CD4-positive, alpha-beta T cell (primary cell): ENCODE measurements at regions not wholly inside any gene's neighbourhood (a gene's known extent, or its start where the extent isn't known, plus 50 kb on each side); places are given as distances from the start of the nearest gene placed in this dataset.

Experiments used
- ATAC-seq: fragments of 200-7000 bp; cut with Tn5 transposase; one replicate; pipeline ENCODE4 v1.10.0; 2022; ENCODE audit warnings: mild to moderate bottlenecking; ENCODE audit not compliant: poor library complexity
- CTCF ChIA-PET: fragments of 350-600 bp; sonication (Branson Sonifier 250); formaldehyde crosslinking; loops from one replicate; lab custom pipeline; 2021; ENCODE audit warnings: antibody characterized with exemption, inconsistent platforms; lab: Charles Lee
- POLR2A ChIA-PET: fragments of 350-600 bp; sonication (Branson Sonifier 250); formaldehyde crosslinking; loops from one replicate; lab custom pipeline; 2021; ENCODE audit warnings: antibody characterized with exemption, inconsistent platforms; lab: Charles Lee
- DNase-seq, 14 experiments: peaks; one replicate each; pipeline ENCODE4 v3.0.0-alpha.2; 2013 to 2020; ENCODE audit warnings: mixed read lengths in 2 of 14
- H3K27ac ChIP-seq, 2 donors: one replicate each; pipeline versions ENCODE4 v1.5.1 to v1.7.0; 2013; ENCODE audit warnings: low read length in 2 of 2, low read depth in 1 of 2, mild to moderate bottlenecking in 1 of 2
- H3K27me3 ChIP-seq, 2 experiments: 1 replicate in 1 of 2; 2 replicates in 1 of 2; pipeline versions ENCODE4 v1.6.1 to v1.7.0; 2013; ENCODE audit warnings: low read length in 2 of 2, control low read depth in 1 of 2, mild to moderate bottlenecking in 1 of 2, moderate library complexity in 1 of 2; ENCODE audit not compliant: insufficient read depth in 2 of 2, control insufficient read depth in 1 of 2
- H3K36me3 ChIP-seq: one replicate; pipeline ENCODE4 v1.6.1; 2013; ENCODE audit warnings: low read length, control low read depth; ENCODE audit not compliant: insufficient read depth
- H3K4me1 ChIP-seq: one replicate; pipeline ENCODE4 v1.6.1; 2013; ENCODE audit warnings: low read length, control low read depth; ENCODE audit not compliant: insufficient read depth
- H3K4me3 ChIP-seq: one replicate; pipeline ENCODE4 v1.5.1; 2013; ENCODE audit warnings: mild to moderate bottlenecking, low read length, moderate library complexity
- H3K9me3 ChIP-seq, 2 experiments: 1 replicate in 1 of 2; 2 replicates in 1 of 2; pipeline versions ENCODE4 v1.6.1 to v1.7.0; 2013; ENCODE audit warnings: low read length in 2 of 2, mild to moderate bottlenecking in 2 of 2, control low read depth in 1 of 2, moderate library complexity in 1 of 2; ENCODE audit not compliant: control insufficient read depth in 1 of 2, insufficient read depth in 1 of 2
- H3K27ac Mint-ChIP-seq: one replicate; pipeline ENCODE4 v1.8.0; 2020; ENCODE audit warnings: mixed read lengths
- H3K27me3 Mint-ChIP-seq: one replicate; pipeline ENCODE4 v1.8.0; 2021; ENCODE audit warnings: mixed read lengths
- H3K36me3 Mint-ChIP-seq: one replicate; pipeline ENCODE4 v1.8.0; 2021; ENCODE audit warnings: low read depth, mixed read lengths
- H3K4me1 Mint-ChIP-seq: one replicate; pipeline ENCODE4 v1.8.0; 2021; ENCODE audit warnings: low read depth, mixed read lengths
- H3K4me3 Mint-ChIP-seq: one replicate; pipeline ENCODE4 v1.8.0; 2020; ENCODE audit warnings: mild to moderate bottlenecking, mixed read lengths
- H3K9me3 Mint-ChIP-seq: one replicate; pipeline ENCODE4 v1.8.0; 2020; ENCODE audit warnings: mixed read lengths
- intact Hi-C, 2 experiments: fragments of 100-400 bp; cut with DNase I in 1 of 2; cut with micrococcal nuclease in 1 of 2; formaldehyde crosslinking; loops; one replicate each; pipeline versions ENCODE4 v1.15.1 to v1.9.0; 2023 to 2025; cut with DNase I, micrococcal nuclease
- TF ChIP-seq, protein P1 (sequence below): fragments of 200-600 bp; IDR thresholded peaks from one replicate; pipeline ENCODE4 v1.8.0; 2022; ENCODE audit warnings: antibody characterized with exemption, mild to moderate bottlenecking

- no peak overlapping the region for H3K4me3 ChIP-seq
- H3K9me3 ChIP-seq, result no peaks in the 10 kb centered on the region
- ATAC-seq (no peak), DNase-seq (no peak)
- H3K4me1 Mint-ChIP-seq, result no peaks in the 10 kb centered on the region
- intact Hi-C loops, result no loop called here
- H3K36me3 Mint-ChIP-seq, result no peaks in the 10 kb centered on the region
- no peaks in the 10 kb centered on the region for H3K4me1 ChIP-seq
- ChIA-PET POLR2A (no interaction called here), CTCF (no interaction called here)
- TF ChIP-seq, protein P1, sequence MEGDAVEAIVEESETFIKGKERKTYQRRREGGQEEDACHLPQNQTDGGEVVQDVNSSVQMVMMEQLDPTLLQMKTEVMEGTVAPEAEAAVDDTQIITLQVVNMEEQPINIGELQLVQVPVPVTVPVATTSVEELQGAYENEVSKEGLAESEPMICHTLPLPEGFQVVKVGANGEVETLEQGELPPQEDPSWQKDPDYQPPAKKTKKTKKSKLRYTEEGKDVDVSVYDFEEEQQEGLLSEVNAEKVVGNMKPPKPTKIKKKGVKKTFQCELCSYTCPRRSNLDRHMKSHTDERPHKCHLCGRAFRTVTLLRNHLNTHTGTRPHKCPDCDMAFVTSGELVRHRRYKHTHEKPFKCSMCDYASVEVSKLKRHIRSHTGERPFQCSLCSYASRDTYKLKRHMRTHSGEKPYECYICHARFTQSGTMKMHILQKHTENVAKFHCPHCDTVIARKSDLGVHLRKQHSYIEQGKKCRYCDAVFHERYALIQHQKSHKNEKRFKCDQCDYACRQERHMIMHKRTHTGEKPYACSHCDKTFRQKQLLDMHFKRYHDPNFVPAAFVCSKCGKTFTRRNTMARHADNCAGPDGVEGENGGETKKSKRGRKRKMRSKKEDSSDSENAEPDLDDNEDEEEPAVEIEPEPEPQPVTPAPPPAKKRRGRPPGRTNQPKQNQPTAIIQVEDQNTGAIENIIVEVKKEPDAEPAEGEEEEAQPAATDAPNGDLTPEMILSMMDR, result no peak
- no peak overlapping the region for H3K27ac ChIP-seq
- H3K27me3 ChIP-seq, result no peaks in the 10 kb centered on the region
- no peaks in the 10 kb centered on the region for H3K36me3 ChIP-seq
- H3K4me3 Mint-ChIP-seq, result no peak overlapping the region
- H3K9me3 Mint-ChIP-seq, result peaks cover 6% of the 10 kb centered on the region
- no peaks in the 10 kb centered on the region for H3K27me3 Mint-ChIP-seq
- no peak overlapping the region for H3K27ac Mint-ChIP-seq
Measured at GRCh38 chr2:122830157-122830556, 1074.7 kb downstream of the TSN start.

DNA sequence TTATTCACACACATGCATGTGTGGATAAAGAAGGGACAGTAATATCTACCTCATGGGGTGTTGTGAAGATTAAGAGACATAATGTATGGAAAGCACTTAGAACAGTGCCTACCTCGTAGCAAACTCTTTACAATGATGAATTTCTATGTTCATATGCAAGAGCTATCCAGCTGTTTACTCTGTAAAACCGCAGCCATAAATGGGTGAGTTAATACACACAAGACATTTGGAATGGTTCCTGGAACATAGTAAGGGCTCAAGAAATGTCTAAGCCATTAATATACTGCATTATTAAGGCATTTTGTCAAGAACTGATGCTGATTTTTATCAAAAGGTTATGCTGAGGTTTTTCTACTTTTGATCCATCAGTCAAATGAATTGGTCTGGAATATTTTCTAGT is 1076.2 kb downstream of the TSN start:
- Histone ChIP-seq H3K9me3 (no peaks in the 10 kb centered on the region), H3K4me3 (no peak overlapping the region), H3K27me3 (no peaks in the 10 kb centered on the region), H3K4me1 (no peaks in the 10 kb centered on the region), H3K36me3 (no peaks in the 10 kb centered on the region), H3K27ac (no peak overlapping the region)
- intact Hi-C loops, result no loop called here
- Mint-ChIP-seq H3K36me3 (no peaks in the 10 kb centered on the region), H3K4me3 (no peak overlapping the region), H3K27ac (no peak overlapping the region), H3K4me1 (no peaks in the 10 kb centered on the region), H3K9me3 (peaks cover 6% of the 10 kb centered on the region), H3K27me3 (no peaks in the 10 kb centered on the region)
- ChIA-PET CTCF (no interaction called here), POLR2A (no interaction called here)
- TF ChIP-seq, protein P1, result no peak
- ATAC-seq, result no peak
- DNase-seq, result no peak

- no peaks in the 10 kb centered on the region for H3K27me3 Mint-ChIP-seq
- no peak overlapping the region for H3K4me3 Mint-ChIP-seq
- intact Hi-C loops, result no loop called here
- Histone ChIP-seq H3K4me3 (no peak overlapping the region), H3K27ac (no peak overlapping the region), H3K4me1 (no peaks in the 10 kb centered on the region), H3K36me3 (no peaks in the 10 kb centered on the region), H3K27me3 (no peaks in the 10 kb centered on the region), H3K9me3 (peaks cover 0 to 6% of the 10 kb centered on the region in 2 experiments)
- ChIA-PET CTCF (no interaction called here), POLR2A (no interaction called here)
- ATAC-seq (no peak), DNase-seq (no peak)
- H3K27ac Mint-ChIP-seq, result no peak overlapping the region
- TF ChIP-seq, protein P1, result no peak
- no peaks in the 10 kb centered on the region for H3K4me1 Mint-ChIP-seq
- H3K36me3 Mint-ChIP-seq, result no peaks in the 10 kb centered on the region
- H3K9me3 Mint-ChIP-seq, result peaks cover 5% of the 10 kb centered on the region
Measured at GRCh38 chr2:122843503-122843902, 1088.1 kb downstream of the TSN start.
